ENCODE measurements at regions not wholly inside any gene's neighbourhood (a gene's known extent, or its start where the extent isn't known, plus 50 kb on each side); places are given as distances from the start of the nearest gene placed in this dataset.

DNA sequence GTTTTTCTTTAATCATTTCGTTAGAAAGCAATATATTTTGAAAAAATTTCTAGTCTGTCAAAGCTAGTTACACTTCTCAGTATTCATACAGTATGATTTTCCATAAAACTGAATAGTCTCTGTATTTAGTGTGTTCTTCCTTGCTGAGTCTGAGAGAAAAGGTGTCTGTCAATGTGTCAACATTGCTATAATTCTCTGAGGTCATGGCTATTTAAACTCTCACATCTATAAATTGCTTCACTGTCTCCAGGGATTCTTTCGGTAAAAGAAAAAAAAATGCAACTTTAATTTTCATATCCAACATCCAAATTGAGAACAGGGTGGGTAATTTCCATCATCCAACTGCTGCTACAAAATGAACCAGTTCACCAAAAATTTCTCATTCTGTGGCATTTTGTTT is 319.7 kb upstream of the GHITM start:
- Histone ChIP-seq H3K27me3 (ENCODE audit: insufficient read depth, low read depth) (no peaks in the 10 kb centered on the region), H3K4me2 (no peak overlapping the region), H3K79me2 (ENCODE audit: low read depth) (no peaks in the 10 kb centered on the region), H3K27ac (no peak overlapping the region), H3K9me2 (ENCODE audit: insufficient read depth) (no peaks in the 10 kb centered on the region), H3K4me1 (replicated peaks; ENCODE audit: insufficient read depth) (no peaks in the 10 kb centered on the region), H3K9me3 (ENCODE audit: insufficient read depth, low read depth) (no peaks in the 10 kb centered on the region), H3K36me3 (ENCODE audit: low read depth) (no peaks in the 10 kb centered on the region), H3F3A (ENCODE audit: insufficient read depth, low read depth) (no peaks in the 10 kb centered on the region), H2AFZ (no peak overlapping the region), H3K4me3 (no peak overlapping the region), H4K20me1 (ENCODE audit: insufficient read depth) (no peaks in the 10 kb centered on the region)
- BruUV-seq (replicated peaks), result no TSS peak
- DNase-seq, result no peak
- CTCF ChIA-PET, result no interaction called here
- POLR2A ChIA-PET (ENCODE audit: unreplicated experiment), result no interaction called here
- TF ChIP-seq, protein P1, sequence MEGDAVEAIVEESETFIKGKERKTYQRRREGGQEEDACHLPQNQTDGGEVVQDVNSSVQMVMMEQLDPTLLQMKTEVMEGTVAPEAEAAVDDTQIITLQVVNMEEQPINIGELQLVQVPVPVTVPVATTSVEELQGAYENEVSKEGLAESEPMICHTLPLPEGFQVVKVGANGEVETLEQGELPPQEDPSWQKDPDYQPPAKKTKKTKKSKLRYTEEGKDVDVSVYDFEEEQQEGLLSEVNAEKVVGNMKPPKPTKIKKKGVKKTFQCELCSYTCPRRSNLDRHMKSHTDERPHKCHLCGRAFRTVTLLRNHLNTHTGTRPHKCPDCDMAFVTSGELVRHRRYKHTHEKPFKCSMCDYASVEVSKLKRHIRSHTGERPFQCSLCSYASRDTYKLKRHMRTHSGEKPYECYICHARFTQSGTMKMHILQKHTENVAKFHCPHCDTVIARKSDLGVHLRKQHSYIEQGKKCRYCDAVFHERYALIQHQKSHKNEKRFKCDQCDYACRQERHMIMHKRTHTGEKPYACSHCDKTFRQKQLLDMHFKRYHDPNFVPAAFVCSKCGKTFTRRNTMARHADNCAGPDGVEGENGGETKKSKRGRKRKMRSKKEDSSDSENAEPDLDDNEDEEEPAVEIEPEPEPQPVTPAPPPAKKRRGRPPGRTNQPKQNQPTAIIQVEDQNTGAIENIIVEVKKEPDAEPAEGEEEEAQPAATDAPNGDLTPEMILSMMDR (conservative IDR thresholded peaks at IDR 0.05), result no peak
- intact Hi-C loops (cut with micrococcal nuclease; ENCODE audit: unreplicated experiment), result no loop called here

DNA sequence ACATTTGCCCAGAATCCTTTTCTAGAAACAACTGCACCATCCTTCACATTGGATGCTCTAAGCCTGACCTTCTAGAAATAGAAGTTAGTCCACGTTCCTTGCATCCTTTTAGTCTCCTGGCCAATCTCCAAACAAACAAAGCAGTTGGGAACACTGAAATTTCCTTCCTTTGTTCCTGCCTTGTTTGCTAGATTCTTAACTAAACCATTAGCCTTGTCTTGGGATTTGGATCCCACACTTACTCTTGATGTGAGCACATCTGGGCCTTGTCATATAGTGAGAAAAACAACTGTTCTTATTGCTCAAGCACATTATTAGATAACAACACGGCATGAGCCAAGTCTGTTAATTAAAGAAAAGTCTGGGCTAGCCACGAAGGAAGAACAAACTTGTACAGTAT is 319.3 kb upstream of the GHITM start:
- Histone ChIP-seq H3K9me3 (ENCODE audit: insufficient read depth, low read depth) (no peaks in the 10 kb centered on the region), H3K9me2 (ENCODE audit: insufficient read depth) (no peaks in the 10 kb centered on the region), H3K79me2 (ENCODE audit: low read depth) (no peaks in the 10 kb centered on the region), H3K27me3 (ENCODE audit: insufficient read depth, low read depth) (no peaks in the 10 kb centered on the region), H3K36me3 (ENCODE audit: low read depth) (no peaks in the 10 kb centered on the region), H3K4me3 (no peak overlapping the region), H3K4me2 (no peak overlapping the region), H4K20me1 (ENCODE audit: insufficient read depth) (no peaks in the 10 kb centered on the region), H3K27ac (no peak overlapping the region), H3F3A (ENCODE audit: insufficient read depth, low read depth) (no peaks in the 10 kb centered on the region), H2AFZ (no peak overlapping the region), H3K4me1 (replicated peaks; ENCODE audit: insufficient read depth) (no peaks in the 10 kb centered on the region)
- POLR2A ChIA-PET (ENCODE audit: unreplicated experiment), result no interaction called here
- BruUV-seq (replicated peaks), result no TSS peak
- CTCF ChIA-PET, result no interaction called here
- no peak for TF ChIP-seq EZH2 (IDR thresholded peaks at IDR 0.05; ENCODE audit: low read depth)
- TF ChIP-seq, protein P1 (conservative IDR thresholded peaks at IDR 0.05), result no peak
- no peak for DNase-seq
- intact Hi-C loops (cut with micrococcal nuclease; ENCODE audit: unreplicated experiment), result no loop called here

DNA sequence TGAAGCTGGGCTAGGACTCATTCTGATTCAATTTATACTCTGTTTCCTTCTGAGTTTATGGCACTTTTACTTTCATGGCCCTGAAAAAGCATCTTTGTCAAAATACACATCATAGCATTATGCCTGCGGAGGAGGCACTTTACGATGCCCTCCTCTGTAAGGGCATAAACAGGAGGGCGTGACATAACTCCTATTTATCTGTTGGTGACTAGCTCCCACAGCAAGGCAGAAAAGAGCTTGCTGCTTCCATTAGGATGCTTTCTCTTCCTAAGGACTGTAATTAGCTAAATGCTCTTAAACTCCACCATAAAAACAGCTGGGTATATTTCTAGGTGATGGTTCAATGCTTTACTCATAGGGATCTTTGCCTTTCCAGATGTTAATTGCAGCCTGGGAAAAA is 315.2 kb upstream of the GHITM start:
- TF ChIP-seq, protein P1 (conservative IDR thresholded peaks at IDR 0.05), result no peak
- TF ChIP-seq EZH2 (IDR thresholded peaks at IDR 0.05; ENCODE audit: low read depth), result no peak
- H4K20me1 ChIP-seq (ENCODE audit: insufficient read depth), result no peaks in the 10 kb centered on the region
- no peak overlapping the region for H3K4me2 ChIP-seq
- H3F3A ChIP-seq (ENCODE audit: insufficient read depth, low read depth), result no peaks in the 10 kb centered on the region
- no peaks in the 10 kb centered on the region for H3K27me3 ChIP-seq (ENCODE audit: insufficient read depth, low read depth)
- intact Hi-C loops (cut with micrococcal nuclease; ENCODE audit: unreplicated experiment), result no loop called here
- no peaks in the 10 kb centered on the region for H3K79me2 ChIP-seq (ENCODE audit: low read depth)
- no peaks in the 10 kb centered on the region for H3K9me2 ChIP-seq (ENCODE audit: insufficient read depth)
- BruUV-seq (replicated peaks), result no TSS peak
- ChIA-PET POLR2A (ENCODE audit: unreplicated experiment) (no interaction called here), CTCF (no interaction called here)
- DNase-seq, result no peak
- no peak overlapping the region for H2AFZ ChIP-seq
- no peak overlapping the region for H3K27ac ChIP-seq
- no peaks in the 10 kb centered on the region for H3K9me3 ChIP-seq (ENCODE audit: insufficient read depth, low read depth)
- no peaks in the 10 kb centered on the region for H3K36me3 ChIP-seq (ENCODE audit: low read depth)
- H3K4me3 ChIP-seq, result no peak overlapping the region
- H3K4me1 ChIP-seq (replicated peaks; ENCODE audit: insufficient read depth), result no peaks in the 10 kb centered on the region
